CD14-positive monocyte (primary cell): ENCODE measurements at regions not wholly inside any gene's neighbourhood (a gene's known extent, or its start where the extent isn't known, plus 50 kb on each side); places are given as distances from the start of the nearest gene placed in this dataset.

ENCODE experiments used
- DNase-seq, 3 donors: peaks; one replicate each; pipeline ENCODE4 v3.0.0-alpha.2; 2011 to 2022
- H2AFZ ChIP-seq: 2 replicates; pipeline ENCODE4 v1.6.0; 2012; ENCODE audit warnings: mild to moderate bottlenecking, low read depth, low read length, inconsistent platforms; ENCODE audit not compliant: insufficient read depth, poor library complexity, severe bottlenecking
- H3K27ac ChIP-seq, 2 donors: 1 replicate in 1 of 2; 2 replicates in 1 of 2; pipeline ENCODE4 v1.5.1; 2012 to 2013; ENCODE audit warnings: low read length in 2 of 2, control low read depth in 1 of 2, inconsistent platforms in 1 of 2, low read depth in 1 of 2, mild to moderate bottlenecking in 1 of 2
- H3K27me3 ChIP-seq, 2 donors: one replicate each; pipeline versions ENCODE4 v1.6.0 to v1.6.1; 2011 to 2013; ENCODE audit warnings: low read length in 2 of 2; ENCODE audit not compliant: control insufficient read depth in 2 of 2, insufficient read depth in 2 of 2
- H3K36me3 ChIP-seq, 2 donors: replicated peaks in 1 of 2; 1 replicate in 1 of 2; 2 replicates in 1 of 2; pipeline versions ENCODE4 v1.5.1 to v1.6.1; 2012 to 2013; ENCODE audit warnings: low read length in 2 of 2, control low read depth in 1 of 2, inconsistent platforms in 1 of 2, mild to moderate bottlenecking in 1 of 2; ENCODE audit not compliant: insufficient read depth in 2 of 2, control insufficient read depth in 1 of 2
- H3K4me1 ChIP-seq, 2 donors: 1 replicate in 1 of 2; 2 replicates in 1 of 2; pipeline versions ENCODE4 v1.5.1 to v1.6.1; 2012 to 2013; ENCODE audit warnings: low read length in 2 of 2, control low read depth in 1 of 2, inconsistent platforms in 1 of 2, mild to moderate bottlenecking in 1 of 2, moderate library complexity in 1 of 2; ENCODE audit not compliant: insufficient read depth in 2 of 2, control insufficient read depth in 1 of 2
- H3K4me2 ChIP-seq: replicated peaks from 2 replicates; pipeline ENCODE3; 2012; ENCODE audit warnings: low read length, moderate library complexity, mild to moderate bottlenecking; ENCODE audit not compliant: poor library complexity, severe bottlenecking; ENCODE audit errors: extremely low read depth
- H3K4me3 ChIP-seq, 3 experiments: fragments of 200-600 bp in 1 of 3; sonication (generic) in 1 of 3; replicated peaks in 1 of 3; 1 replicate in 2 of 3; 2 replicates in 1 of 3; pipeline ENCODE4 v1.5.1; 2011 to 2013; ENCODE audit warnings: low read length in 3 of 3, mild to moderate bottlenecking in 3 of 3, control low read depth in 2 of 3, low read depth in 2 of 3, inconsistent platforms in 1 of 3, moderate library complexity in 1 of 3
- H3K79me2 ChIP-seq: 2 replicates; pipeline ENCODE4 v1.6.0; 2012; ENCODE audit warnings: mild to moderate bottlenecking, control low read depth, inconsistent platforms, low read length, moderate library complexity; ENCODE audit not compliant: insufficient read depth
- H3K9ac ChIP-seq: 2 replicates; pipeline ENCODE4 v1.6.0; 2017; ENCODE audit warnings: low read length, mild to moderate bottlenecking; ENCODE audit not compliant: insufficient read depth, poor library complexity, severe bottlenecking
- H3K9me3 ChIP-seq, 2 donors: replicated peaks in 1 of 2; 1 replicate in 1 of 2; 2 replicates in 1 of 2; pipeline versions ENCODE4 v1.5.1 to v1.6.1; 2012 to 2013; ENCODE audit warnings: low read length in 2 of 2, control low read depth in 1 of 2; ENCODE audit not compliant: control insufficient read depth in 1 of 2, insufficient read depth in 1 of 2
- H4K20me1 ChIP-seq: 2 replicates; pipeline ENCODE4 v1.6.0; 2012; ENCODE audit warnings: mild to moderate bottlenecking, low read length, control low read depth, moderate library complexity; ENCODE audit not compliant: insufficient read depth
- H3K27ac Mint-ChIP-seq, 7 donors: one replicate each; pipeline ENCODE4 v1.8.0; 2020; ENCODE audit warnings: mild to moderate bottlenecking in 7 of 7, mixed read lengths in 7 of 7, moderate library complexity in 6 of 7, inconsistent platforms in 2 of 7
- H3K27me3 Mint-ChIP-seq, 3 donors: one replicate each; pipeline ENCODE4 v1.8.0; 2021 to 2022; ENCODE audit warnings: low read depth in 3 of 3, mild to moderate bottlenecking in 3 of 3, mixed read lengths in 3 of 3, moderate library complexity in 3 of 3, inconsistent platforms in 1 of 3
- H3K36me3 Mint-ChIP-seq, 2 donors: one replicate each; pipeline ENCODE4 v1.8.0; 2020; ENCODE audit warnings: mixed read lengths in 2 of 2, inconsistent platforms in 1 of 2, mild to moderate bottlenecking in 1 of 2
- H3K4me1 Mint-ChIP-seq: one replicate; pipeline ENCODE4 v1.8.0; 2020; ENCODE audit warnings: mild to moderate bottlenecking, mixed read lengths
- H3K4me3 Mint-ChIP-seq, 2 donors: one replicate each; pipeline ENCODE4 v1.8.0; 2020; ENCODE audit warnings: mild to moderate bottlenecking in 2 of 2, mixed read lengths in 2 of 2, moderate library complexity in 1 of 2
- H3K9me3 Mint-ChIP-seq, 7 donors: one replicate each; pipeline ENCODE4 v1.8.0; 2020 to 2022; ENCODE audit warnings: mixed read lengths in 7 of 7, mild to moderate bottlenecking in 6 of 7, moderate library complexity in 6 of 7, inconsistent platforms in 2 of 7
- WGBS: methylation state at CpG from one replicate; pipeline ENCODE4 v1.1.5; 2013; ENCODE audit warnings: missing lambda C conversion rate; ENCODE audit not compliant: insufficient coverage; 5-methylcytosine and 5-hydroxymethylcytosine counted together
- intact Hi-C, 2 donors: fragments of 100-400 bp; cut with micrococcal nuclease; formaldehyde crosslinking; loops; one replicate each; pipeline versions ENCODE4 v1.15.0 to v1.15.1; 2023
- TF ChIP-seq, protein P1 (sequence below): fragments of 200-600 bp; IDR thresholded peaks from one replicate; pipeline ENCODE4 v1.8.0; 2022; ENCODE audit warnings: antibody characterized with exemption, mild to moderate bottlenecking

DNA sequence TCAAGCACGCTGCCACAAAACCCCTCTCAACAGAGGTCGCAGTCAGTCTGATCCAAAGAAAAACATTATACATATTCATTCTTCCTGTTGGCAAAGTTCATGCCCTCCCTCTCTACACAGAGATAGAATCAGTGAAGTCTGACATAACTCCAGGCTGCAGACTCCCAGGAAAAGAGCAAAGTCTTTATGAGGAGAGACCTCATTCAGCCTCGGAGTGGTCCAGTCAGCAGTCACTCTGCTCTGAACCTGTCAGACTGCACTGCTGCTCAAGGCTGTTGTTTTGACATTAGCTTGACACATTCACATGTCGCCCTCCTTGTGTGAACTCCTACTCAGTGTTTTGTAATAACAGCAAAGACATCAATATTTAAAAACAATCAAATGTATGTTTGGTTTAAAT is 241.2 kb upstream of the G2E3 start:
- H3K27ac Mint-ChIP-seq, result no peak overlapping the region
- H3K36me3 Mint-ChIP-seq, result no peaks in the 10 kb centered on the region
- Histone ChIP-seq H4K20me1 (no peaks in the 10 kb centered on the region), H3K9me3 (peaks cover 4 to 11% of the 10 kb centered on the region in 2 donors), H3K4me3 (no peak overlapping the region), H3K4me1 (no peaks in the 10 kb centered on the region), H3K27me3 (no peaks in the 10 kb centered on the region), H3K79me2 (no peaks in the 10 kb centered on the region), H2AFZ (no peak overlapping the region), H3K27ac (no peak overlapping the region), H3K9ac (no peak overlapping the region), H3K36me3 (no peaks in the 10 kb centered on the region), H3K4me2 (no peak overlapping the region)
- no peaks in the 10 kb centered on the region for H3K4me1 Mint-ChIP-seq
- 50% methylated on average over 2 of the region's 4 CpGs for WGBS
- TF ChIP-seq, protein P1, sequence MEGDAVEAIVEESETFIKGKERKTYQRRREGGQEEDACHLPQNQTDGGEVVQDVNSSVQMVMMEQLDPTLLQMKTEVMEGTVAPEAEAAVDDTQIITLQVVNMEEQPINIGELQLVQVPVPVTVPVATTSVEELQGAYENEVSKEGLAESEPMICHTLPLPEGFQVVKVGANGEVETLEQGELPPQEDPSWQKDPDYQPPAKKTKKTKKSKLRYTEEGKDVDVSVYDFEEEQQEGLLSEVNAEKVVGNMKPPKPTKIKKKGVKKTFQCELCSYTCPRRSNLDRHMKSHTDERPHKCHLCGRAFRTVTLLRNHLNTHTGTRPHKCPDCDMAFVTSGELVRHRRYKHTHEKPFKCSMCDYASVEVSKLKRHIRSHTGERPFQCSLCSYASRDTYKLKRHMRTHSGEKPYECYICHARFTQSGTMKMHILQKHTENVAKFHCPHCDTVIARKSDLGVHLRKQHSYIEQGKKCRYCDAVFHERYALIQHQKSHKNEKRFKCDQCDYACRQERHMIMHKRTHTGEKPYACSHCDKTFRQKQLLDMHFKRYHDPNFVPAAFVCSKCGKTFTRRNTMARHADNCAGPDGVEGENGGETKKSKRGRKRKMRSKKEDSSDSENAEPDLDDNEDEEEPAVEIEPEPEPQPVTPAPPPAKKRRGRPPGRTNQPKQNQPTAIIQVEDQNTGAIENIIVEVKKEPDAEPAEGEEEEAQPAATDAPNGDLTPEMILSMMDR, result no peak
- no peak for DNase-seq
- H3K27me3 Mint-ChIP-seq, result peaks cover 0 to 3% (median 0%) of the 10 kb centered on the region in 3 donors
- intact Hi-C loops, result no loop called here
- H3K9me3 Mint-ChIP-seq, result peaks cover 2 to 12% (median 5%) of the 10 kb centered on the region in 7 donors
- no peak overlapping the region for H3K4me3 Mint-ChIP-seq

GRCh38 chr14:30322819-30323218 is 236.1 kb upstream of the G2E3 start:
- H3K79me2 ChIP-seq, result no peaks in the 10 kb centered on the region

More at GRCh38 chr14:30322819-30323218, 236.1 kb upstream of the G2E3 start:
- Mint-ChIP-seq H3K4me3 (no peak overlapping the region), H3K27me3 (peaks cover 0 to 2% (median 0%) of the 10 kb centered on the region in 3 donors), H3K9me3 (peaks cover 2 to 9% (median 2%) of the 10 kb centered on the region in 7 donors), H3K36me3 (no peaks in the 10 kb centered on the region), H3K4me1 (no peaks in the 10 kb centered on the region), H3K27ac (no peak overlapping the region)
- H3K4me3 ChIP-seq, result no peak overlapping the region
- TF ChIP-seq, protein P1, result no peak
- H3K9me3 ChIP-seq, result no peaks in the 10 kb centered on the region
- no peaks in the 10 kb centered on the region for H4K20me1 ChIP-seq
- H2AFZ ChIP-seq, result no peak overlapping the region
- no peak overlapping the region for H3K27ac ChIP-seq
- intact Hi-C loops, result no loop called here
- WGBS, result 89% methylated on average over 1 of the region's 1 CpG
- H3K4me1 ChIP-seq, result no peaks in the 10 kb centered on the region
- no peak overlapping the region for H3K9ac ChIP-seq
- no peak overlapping the region for H3K4me2 ChIP-seq
- DNase-seq, result no peak
- H3K36me3 ChIP-seq, result no peaks in the 10 kb centered on the region
- no peaks in the 10 kb centered on the region for H3K27me3 ChIP-seq
